GM18873 (cell line): ENCODE measurements at regions not wholly inside any gene's neighbourhood (a gene's known extent, or its start where the extent isn't known, plus 50 kb on each side); places are given as distances from the start of the nearest gene placed in this dataset.

Experiments used
- ATAC-seq: cut with Tn5 transposase; IDR thresholded peaks from one replicate; pipeline ENCODE4 v1.9.1; 2021; ENCODE audit warnings: mild to moderate bottlenecking, moderate library complexity, moderate number of reproducible peaks; ENCODE audit not compliant: unreplicated experiment, low FRiP score

DNA sequence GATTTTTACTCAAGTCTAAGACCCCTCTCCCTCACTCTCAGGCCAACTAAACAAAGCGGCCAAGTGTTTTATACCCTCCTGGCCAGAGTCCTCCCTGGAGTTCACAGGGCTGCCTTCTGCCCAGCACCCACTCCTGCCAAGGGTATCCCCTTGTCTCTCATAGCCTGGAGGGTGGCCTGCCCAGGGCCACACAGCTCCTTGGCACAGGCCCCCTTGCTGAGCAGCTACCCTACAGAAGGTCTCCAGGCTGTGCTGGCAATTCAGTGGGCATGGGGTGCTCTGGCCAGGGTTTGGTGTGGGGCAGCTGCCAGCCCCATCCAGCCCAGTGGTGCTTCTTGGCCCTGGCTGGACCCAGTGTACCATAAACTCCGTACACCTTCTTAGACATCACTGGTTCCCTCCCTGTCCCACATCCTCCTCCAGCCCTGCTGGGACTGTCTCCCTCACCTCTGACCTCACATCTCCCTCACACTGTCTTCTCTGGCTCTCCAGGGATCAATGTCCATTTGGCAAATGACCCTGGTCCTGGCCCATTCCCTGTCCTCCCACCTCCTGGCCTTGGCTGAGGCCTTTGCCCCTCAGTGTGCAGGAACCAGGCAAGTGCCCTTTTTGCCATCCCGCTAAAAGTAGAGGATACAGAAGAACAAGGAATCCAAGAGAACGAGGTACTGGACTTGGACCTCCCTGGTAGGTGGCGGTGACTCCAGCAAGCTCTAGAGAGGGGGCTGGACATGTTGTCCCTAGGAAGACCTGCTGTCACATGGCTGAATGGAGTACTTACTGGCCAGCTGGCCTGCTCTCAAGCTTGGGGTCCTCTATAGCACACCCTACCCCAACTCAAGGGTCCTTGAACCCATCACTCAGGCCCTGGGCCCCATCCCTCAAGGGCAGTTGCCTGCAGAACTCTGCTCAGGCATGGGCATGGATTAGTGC lies 50.0 kb upstream of the TRPM1 start:
- ATAC-seq, result no peak

DNA sequence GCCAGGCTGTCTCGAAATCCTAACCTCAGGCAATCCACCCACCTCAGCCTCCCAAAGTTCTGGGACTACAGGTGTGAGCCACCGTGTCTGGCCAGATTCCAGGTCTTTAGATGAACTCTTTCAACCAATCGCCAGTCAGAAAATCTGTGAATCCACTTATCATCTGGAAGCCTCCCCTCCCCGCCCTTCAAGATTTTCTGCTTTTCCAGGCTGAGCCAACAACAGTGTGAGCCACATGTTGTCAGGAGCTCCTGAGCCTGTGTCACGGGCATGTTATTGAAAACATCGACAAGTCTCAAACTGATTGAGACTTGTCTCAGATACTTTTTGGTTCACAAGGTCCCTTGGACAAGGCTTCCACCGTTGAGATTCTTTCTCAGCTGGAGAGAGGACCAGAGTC lies 52.0 kb upstream of the TRPM1 start:
- no peak for ATAC-seq

DNA sequence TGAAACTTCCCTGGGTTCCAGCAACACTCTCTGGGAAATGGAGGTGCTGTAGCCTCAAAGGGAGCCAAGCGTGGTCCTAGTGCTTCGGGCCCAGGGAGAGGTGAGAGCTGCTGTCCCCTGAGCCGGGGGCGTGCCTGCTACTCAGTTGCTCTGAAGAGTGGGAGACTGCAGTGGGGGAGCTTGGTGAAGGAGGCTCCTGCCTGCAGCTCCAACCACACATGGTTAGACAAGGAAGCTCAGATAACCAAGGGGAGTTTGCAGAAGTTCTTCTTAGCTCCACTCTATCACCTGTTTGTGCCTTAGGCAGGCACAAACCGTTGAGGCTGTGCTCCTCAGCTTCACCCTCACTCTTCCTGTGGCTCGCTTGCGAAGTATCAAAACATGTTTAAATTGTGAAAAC lies 53.6 kb upstream of the TRPM1 start:
- ATAC-seq, result no peak

DNA sequence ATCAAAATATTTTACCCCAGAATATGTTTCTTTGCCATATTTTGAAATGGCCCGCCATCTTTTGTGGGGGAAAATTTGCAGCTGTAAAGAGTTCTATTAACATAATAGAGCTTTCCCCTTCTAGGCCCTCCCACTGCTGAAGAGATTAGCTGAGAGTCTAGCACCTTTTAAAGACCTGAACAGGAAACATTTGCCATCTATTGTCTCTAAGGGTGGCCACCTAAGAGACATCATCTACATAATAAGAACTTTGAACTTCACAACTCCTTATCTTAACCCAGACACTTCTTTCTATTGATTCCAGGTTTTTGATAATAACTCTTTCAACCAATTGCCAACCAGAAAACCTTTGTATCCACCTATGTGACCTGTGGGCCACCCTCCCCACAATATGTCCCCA lies 54.7 kb upstream of the TRPM1 start:
- ATAC-seq, result no peak

DNA sequence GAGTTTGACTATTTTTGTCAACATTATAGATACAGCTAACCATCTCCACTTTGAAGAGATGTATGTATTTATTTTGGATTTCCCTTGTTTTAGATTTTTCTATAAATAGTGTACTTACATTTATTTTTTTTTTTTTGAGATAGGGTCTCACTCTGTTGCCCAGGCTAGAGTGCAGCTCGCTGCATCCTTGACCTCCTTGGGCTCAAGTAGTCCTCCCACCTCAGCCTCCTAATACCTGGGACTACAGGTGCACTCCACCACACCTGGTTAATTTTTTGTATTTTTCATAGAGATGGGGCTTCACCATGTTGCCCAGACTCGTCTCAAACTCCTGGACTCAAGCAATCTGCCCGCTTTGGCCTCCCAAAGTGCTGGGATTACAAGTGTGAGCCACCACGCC lies 55.3 kb upstream of the TRPM1 start:
- ATAC-seq, result no peak

DNA sequence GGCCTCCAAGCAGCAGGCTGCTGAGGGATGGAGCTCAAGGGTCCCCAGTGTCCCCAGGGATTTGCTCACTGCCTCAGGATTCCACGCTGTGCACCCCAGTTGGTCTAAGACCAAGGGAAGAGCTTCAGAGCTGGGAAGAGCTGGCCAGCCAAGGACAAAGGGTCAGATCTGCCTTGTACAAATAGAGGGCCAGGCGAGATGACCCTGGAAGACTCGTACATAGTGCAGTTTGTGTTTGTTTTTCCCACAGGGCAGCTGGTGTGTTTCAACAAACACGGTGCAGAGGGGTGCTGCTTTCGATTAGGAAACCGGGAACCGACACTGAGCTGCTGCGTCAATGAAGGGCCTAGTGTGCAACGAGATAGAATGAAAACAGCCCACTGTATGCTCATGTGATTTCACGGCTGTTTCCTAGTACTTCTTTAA lies 56.1 kb upstream of the TRPM1 start:
- no peak for ATAC-seq

DNA sequence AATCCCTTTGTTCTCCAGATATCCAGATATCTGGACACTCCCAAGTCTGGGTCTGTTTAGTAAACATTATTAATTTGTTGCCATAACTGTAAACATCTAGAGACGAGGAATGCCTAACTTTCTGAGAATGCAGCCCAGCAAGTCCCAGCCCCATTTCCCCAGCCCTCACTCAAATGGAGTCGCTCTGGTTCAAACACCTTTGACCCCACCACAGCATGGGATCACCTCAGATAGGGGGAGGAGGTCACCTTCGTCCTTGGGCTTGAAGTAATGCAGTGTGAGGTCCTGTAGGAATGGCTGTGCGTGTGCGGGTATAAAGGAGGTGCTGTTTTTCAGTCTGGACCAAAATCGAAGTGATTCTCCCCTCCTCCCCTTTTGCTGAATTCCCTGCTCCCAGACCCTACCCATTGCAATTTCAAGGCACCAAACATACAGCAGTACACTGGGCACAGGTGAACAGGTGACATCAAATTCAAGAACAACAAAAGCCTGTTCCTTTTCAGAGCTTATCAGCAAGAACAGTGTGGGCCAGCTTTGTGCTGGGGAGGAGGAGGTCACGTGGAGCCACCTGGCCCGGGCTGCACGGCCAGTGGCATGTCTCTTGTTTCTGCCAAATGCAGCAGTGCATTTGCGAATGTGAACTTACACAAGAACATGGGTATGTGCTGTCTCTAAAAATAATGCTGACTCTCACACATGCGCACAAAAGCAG lies 57.5 kb upstream of the TRPM1 start:
- no peak for ATAC-seq

DNA sequence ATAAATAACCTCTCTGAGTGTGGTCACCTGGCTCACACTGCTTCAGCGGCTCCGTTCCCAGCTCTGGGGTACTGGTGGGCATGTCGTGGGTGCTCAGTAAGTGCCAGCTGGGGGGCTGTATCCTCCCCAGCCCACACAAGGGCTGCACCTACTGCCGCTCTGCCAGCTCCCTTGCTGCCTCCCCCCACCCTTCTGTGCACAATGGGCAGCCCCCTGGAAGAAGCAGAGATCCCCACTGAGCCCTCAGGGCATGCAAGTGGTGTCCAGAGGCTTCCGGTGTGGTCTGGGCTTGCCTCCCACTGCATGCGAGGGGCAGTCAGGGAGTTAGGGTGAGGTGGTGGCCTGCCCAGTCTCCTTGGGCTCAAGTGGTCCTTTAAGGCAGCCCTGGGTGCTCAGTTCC lies 58.3 kb upstream of the TRPM1 start:
- ATAC-seq, result no peak

DNA sequence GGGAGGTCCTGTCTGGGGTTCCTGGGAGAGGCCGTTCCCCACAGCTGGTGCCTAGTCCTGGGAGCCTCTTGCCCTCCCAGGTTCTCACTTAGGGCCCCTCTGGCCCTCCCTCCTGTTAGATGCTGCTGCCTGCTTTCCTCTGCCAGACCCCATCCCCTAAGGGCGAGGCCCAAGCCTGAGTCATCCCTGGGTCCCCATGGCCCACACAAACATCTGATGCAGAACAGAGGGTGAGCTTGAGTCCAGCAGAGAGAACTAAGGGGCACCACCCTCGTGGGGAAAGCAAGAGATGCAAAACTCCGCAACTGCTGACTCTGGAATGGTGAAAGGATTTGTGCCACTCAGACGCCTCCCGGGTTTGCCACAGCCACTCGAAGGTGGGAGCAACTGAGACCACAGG lies 58.8 kb upstream of the TRPM1 start:
- no peak for ATAC-seq

DNA sequence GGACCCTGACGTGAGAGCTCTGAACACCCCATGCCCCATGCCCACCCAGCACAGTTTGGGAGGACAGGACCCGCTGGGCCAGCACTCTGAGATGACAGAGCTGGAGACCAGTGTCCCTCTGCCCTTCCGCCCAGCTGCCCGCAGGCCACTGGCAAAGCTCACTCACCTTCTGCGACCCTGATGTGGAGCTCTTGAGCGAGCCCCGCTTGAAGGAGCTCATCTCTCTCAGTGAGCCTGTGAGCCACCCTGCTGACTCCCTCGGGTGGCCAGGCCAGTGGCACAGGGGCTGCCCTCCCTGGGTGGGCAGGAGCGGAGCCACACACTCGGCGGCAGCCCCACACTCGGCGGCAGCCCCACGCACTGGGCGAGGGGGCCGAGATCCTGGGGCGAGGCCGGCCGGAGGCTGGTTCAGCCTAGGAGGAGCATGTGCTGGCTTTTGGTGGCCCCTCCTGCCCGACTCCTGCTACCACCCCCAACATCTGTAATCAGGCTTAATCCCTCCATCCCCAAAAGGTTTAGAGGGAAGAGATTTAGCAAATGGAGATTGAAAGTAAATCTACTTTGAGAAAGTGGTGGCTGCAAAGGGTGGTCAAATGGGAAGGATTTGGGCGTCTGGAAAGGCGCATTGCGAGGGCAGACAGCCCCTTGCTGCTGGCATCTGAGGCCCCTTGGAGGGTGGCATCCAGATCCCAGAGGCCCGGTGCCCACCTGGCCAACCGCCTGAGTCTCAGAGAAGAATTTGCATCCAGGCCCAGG lies 59.4 kb upstream of the TRPM1 start:
- no peak for ATAC-seq

DNA sequence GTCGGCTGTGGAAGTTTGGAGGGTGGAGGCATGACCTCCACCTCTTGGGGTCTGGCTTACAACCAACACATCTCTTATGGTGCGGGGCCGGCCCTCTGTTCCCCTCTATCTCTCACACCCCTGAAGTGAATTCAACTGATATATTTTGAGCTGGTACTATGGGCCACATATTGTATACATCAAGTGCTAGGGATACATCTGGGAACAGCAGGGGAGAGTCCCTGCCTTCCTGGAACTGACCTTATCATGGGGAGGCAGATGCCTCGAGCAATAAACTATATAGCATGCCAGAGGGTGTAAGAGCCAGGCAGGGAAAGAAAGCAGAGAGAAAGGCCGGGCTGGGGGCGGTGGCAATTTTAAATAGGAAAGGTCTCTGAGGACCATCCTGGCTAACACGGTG lies 60.4 kb upstream of the TRPM1 start:
- ATAC-seq, result no peak

DNA sequence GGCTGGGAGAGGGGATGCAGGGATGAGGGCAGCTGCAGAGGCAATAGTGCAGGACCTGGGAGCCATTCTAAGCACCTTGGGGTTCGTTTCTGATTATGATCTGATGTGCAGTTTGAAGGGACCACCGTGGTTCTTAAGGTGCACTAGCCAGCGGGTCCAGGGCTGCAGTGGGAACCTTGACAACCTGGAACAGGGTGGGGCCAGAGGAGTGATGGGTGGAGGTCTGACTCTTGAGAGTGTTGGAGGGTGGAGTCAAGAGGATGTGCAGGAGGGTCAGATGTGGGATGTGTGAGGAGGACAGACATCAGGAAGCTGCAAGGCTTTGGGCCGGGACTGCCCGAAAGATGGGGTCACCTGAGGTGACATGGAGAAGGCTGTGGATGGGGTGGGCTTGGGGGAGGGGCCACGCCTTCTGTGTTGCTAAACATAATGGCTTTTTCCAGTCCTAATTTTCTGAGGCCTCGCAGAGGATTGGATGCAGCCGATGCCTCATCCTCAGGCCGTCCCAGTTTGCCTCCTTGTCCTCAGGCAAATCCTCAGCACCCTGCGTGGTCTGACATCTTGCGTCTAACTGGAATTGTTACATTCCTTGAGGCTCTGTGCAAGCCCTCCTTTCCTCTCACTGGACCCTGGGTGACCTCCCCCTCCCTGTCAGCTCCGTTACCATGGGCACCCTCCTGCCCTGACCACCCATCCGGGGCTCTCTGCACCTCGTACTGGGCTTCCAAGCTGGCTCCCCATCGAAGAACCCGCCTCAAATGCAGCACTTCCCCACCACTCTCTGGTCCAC lies 61.4 kb upstream of the TRPM1 start:
- no peak for ATAC-seq

DNA sequence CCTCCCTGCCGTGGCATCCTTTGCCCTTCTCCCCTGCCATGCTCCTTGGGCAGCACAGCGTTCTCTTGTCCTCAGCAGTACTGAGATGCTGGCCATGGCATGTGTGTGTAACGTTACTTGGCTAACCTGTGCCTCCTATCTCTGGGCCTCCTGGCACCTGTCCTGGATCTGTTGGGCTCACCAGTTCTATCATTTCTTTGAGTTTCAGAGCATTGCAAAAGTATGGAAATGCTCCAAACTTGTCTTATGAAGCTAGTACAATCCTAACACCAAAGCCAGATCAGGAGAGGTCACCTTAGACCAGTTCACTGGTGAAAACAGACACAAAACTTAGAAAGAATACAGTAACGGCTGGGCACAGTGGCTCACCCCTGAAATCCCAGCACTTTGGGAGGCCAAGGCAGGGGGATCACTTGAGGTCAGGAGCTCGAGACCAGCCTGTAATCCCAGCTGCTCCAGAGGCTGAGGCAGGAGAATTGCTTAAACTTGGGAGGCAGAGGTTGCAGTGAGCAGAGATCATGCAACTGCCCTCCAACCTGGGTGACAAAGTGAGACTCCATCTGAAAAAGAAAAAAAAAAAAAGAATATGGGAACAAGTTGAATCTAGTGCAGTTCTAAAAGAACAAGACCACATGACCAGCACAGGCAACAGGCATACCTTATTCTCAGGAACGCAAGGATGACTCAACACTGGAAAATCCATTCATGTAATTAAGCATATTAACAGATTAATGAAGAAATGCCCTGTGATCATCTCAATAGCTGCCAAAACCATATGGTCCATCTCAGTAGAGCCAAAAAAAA lies 62.4 kb upstream of the TRPM1 start:
- ATAC-seq, result no peak

DNA sequence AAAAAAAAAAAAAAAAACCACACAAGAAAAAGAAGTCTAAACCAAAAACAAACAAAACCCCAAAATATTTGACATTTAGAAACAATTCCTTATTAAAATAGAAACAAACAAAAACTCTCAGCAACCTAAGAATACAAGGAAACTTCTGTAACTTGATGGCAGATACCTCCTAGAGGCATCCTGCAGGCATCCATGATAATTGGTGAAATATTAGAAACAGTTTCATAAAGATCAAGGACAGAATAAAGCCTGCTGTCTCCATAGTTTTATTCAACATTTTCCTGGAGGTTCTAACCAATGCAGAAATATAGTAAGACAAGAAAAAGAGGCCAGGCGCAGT lies 63.0 kb upstream of the TRPM1 start:
- no peak for ATAC-seq

DNA sequence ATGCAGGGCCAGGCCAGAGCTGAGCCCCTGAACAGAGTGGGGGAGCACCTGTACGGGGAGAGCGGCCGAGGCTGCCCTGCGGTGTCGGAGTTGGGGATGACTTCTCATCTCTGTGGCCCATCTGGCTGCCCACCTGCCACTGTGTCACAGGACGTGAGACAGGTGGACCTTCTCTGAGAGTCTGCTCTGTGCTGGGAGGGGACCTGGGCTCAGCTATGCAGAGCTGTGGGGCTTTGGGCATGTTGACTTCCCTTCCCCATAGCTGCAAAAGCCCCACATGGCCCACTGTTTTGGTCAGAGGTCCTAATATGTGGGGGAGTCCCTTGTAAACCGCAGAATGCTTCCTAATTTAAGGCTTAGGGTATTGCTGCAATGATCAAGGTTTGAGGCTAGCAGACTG lies 68.0 kb upstream of the TRPM1 start:
- ATAC-seq, result no peak

DNA sequence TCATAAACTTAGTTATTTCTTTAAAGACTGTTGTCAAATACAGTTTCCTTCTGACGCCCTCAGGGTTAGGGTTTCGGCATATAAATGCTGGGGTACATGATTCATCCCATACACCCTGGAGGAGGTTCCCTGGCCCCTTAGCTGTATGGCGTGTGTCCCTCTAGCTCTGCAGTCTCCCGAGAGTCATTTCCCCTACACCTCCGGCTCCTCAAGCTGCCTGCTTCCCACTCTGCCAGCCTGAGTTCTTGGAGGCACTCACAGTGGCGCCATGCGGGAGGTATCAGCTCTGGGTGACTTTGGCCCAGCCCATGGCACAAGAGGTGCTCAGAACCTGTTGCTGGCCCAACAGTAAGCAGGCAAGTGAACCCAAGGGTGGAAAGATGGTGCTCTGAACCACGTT lies 70.2 kb upstream of the TRPM1 start:
- no peak for ATAC-seq

DNA sequence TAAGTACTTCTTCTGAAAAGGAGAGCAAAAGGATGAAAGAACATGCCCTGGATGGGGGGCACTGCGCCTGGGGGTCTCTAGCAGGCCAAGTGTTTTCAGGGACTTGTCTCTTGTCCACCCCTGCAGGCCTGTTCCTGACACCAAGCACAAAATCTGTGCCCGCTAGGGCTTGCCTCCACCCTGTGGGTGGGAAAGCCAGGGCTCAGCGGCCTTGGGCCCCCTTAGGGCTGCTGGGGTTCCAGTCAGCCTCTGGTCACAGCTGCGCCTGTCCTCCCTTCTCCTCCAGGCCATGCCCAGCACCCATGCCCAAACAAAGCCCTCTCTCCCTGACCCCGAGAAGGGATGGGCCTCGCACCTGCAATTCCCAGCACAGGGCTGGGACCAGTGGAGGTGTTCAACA lies 71.1 kb upstream of the TRPM1 start:
- ATAC-seq, result no peak

DNA sequence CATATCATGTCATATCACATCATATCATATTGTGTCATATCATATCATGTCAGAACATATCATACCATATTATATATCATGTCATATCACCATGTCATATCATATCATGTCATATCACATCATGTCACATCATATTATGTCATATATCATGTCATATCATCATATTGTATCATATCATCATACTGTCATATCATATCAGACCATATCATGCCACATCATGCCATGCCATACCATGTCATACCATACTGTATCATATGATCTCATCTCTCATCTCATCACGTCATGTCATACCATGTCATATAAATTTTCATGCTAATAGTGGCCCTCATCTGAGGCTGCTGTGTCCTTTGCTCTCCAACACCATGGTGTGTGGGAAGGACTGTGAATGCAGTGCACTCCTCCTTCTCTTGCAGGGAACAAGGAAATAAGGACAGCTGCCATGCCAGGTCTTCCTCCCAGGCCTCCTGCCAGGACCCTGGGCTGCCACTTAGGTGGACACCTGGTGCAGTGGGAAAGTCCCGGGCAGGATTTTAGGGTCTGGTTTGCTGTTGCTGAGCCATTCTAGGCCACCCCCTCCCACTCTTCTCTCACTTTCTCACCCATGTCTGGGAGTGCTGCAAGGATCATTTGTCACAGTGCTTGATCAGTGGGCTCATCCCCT lies 72.4 kb upstream of the TRPM1 start:
- no peak for ATAC-seq

DNA sequence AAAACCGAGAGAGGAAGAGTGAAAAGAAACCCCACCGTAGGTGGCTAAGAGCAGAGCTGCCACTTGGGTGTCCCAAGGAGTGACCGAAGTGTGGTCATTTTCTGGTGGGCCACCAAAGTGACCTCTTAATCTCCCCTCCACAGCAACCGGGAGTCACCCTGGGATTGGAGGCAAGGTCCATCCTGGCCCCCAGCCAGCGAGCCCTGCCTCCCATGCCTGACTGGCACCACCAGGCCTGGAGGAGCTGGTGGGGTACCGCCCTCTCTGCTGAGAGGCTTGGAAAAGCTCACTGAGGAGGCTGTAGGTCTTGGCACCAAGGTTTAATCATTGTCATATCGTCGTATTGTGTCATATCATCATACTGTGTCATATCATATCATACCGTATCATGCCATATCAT lies 74.0 kb upstream of the TRPM1 start:
- no peak for ATAC-seq
